Smooth muscle cell (in vitro differentiated cells): ENCODE measurements at regions not wholly inside any gene's neighbourhood (a gene's known extent, or its start where the extent isn't known, plus 50 kb on each side); places are given as distances from the start of the nearest gene placed in this dataset.
A peak's percentile ranks its signal among the peaks of the same experiment; 100 is the strongest.

ENCODE experiments used
- DNase-seq: peaks from one replicate; lab custom pipeline; 2025; ENCODE audit not compliant: unreplicated experiment; lab: John Stamatoyannopoulos, UW
- H2AFZ ChIP-seq: fragments of 200-600 bp; sonication (generic); 2 replicates; pipeline ENCODE4 v1.6.0; 2016; ENCODE audit warnings: antibody characterized with exemption, low read depth, mild to moderate bottlenecking
- H3F3A ChIP-seq: fragments of 200-600 bp; sonication (generic); 2 replicates; pipeline ENCODE4 v1.6.0; 2017; ENCODE audit warnings: antibody characterized with exemption, low read depth
- H3K27ac ChIP-seq: fragments of 200-600 bp; sonication (generic); 2 replicates; pipeline ENCODE4 v1.5.1; 2016; ENCODE audit warnings: low read depth, mild to moderate bottlenecking
- H3K27me3 ChIP-seq: fragments of 200-600 bp; sonication (generic); 2 replicates; pipeline ENCODE4 v1.6.1; 2016; ENCODE audit warnings: low read depth, mild to moderate bottlenecking
- H3K36me3 ChIP-seq: fragments of 200-600 bp; sonication (generic); 2 replicates; pipeline ENCODE4 v1.5.1; 2016; ENCODE audit warnings: low read depth
- H3K4me1 ChIP-seq: fragments of 200-600 bp; sonication (generic); 2 replicates; pipeline ENCODE4 v1.5.1; 2016; ENCODE audit warnings: low read depth
- H3K4me2 ChIP-seq: fragments of 200-600 bp; sonication (generic); 2 replicates; pipeline ENCODE4 v1.6.0; 2016; ENCODE audit warnings: mild to moderate bottlenecking
- H3K4me3 ChIP-seq: fragments of 200-600 bp; sonication (generic); 2 replicates; pipeline ENCODE4 v1.5.1; 2016; ENCODE audit warnings: mild to moderate bottlenecking
- H3K79me2 ChIP-seq: fragments of 200-600 bp; sonication (generic); 2 replicates; pipeline ENCODE4 v1.6.0; 2016; ENCODE audit warnings: low read depth, mild to moderate bottlenecking
- H3K9ac ChIP-seq: fragments of 200-600 bp; sonication (generic); 2 replicates; pipeline ENCODE4 v1.6.0; 2016; ENCODE audit warnings: low read depth
- H3K9me3 ChIP-seq: fragments of 200-600 bp; sonication (generic); replicated peaks from 2 replicates; pipeline ENCODE4 v1.5.1; 2016; ENCODE audit warnings: low read depth
- H4K20me1 ChIP-seq: fragments of 200-600 bp; sonication (generic); 2 replicates; pipeline ENCODE4 v1.6.0; 2016; ENCODE audit warnings: low read depth
- CTCF ChIP-seq: fragments of 200-600 bp; sonication (generic); IDR thresholded peaks from 2 replicates; pipeline ENCODE4 v1.5.1; 2017; ENCODE audit warnings: borderline replicate concordance, mild to moderate bottlenecking, antibody characterized with exemption; ENCODE audit not compliant: insufficient read depth, poor library complexity, severe bottlenecking
- WGBS: methylation state at CpG from one replicate; pipeline ENCODE4 v1.1.7; 2016; ENCODE audit warnings: low lambda C conversion rate; 5-methylcytosine and 5-hydroxymethylcytosine counted together

GRCh38 chr21:23247334-23247733 lies 2249.1 kb downstream of the NCAM2 start:
- Histone ChIP-seq H3K4me2 (no peak overlapping the region), H4K20me1 (no peaks in the 10 kb centered on the region), H2AFZ (peak overlapping the region; percentile 63), H3K4me1 (no peaks in the 10 kb centered on the region), H3K79me2 (no peaks in the 10 kb centered on the region), H3F3A (no peaks in the 10 kb centered on the region), H3K27me3 (no peaks in the 10 kb centered on the region), H3K4me3 (no peak overlapping the region), H3K9ac (no peak overlapping the region), H3K36me3 (no peaks in the 10 kb centered on the region), H3K27ac (no peak overlapping the region), H3K9me3 (no peaks in the 10 kb centered on the region)
- no peak for DNase-seq
- 51% methylated on average over 2 of the region's 2 CpGs for WGBS
- no peak for TF ChIP-seq CTCF

GRCh38 chr21:23245255-23245654 lies 2247.0 kb downstream of the NCAM2 start:
- Histone ChIP-seq H3K27ac (no peak overlapping the region), H4K20me1 (no peaks in the 10 kb centered on the region), H3K79me2 (no peaks in the 10 kb centered on the region), H3K4me3 (no peak overlapping the region), H3K36me3 (no peaks in the 10 kb centered on the region), H2AFZ (no peak overlapping the region), H3K4me1 (no peaks in the 10 kb centered on the region), H3K4me2 (no peak overlapping the region), H3K9me3 (no peaks in the 10 kb centered on the region), H3F3A (no peaks in the 10 kb centered on the region), H3K9ac (no peak overlapping the region), H3K27me3 (no peaks in the 10 kb centered on the region)
- TF ChIP-seq CTCF = no peak
- DNase-seq = no peak
- WGBS = 91% methylated on average over 2 of the region's 2 CpGs

GRCh38 chr21:23223882-23224281 lies 2225.7 kb downstream of the NCAM2 start:
- no peak overlapping the region for H2AFZ ChIP-seq
- no peak overlapping the region for H3K4me2 ChIP-seq
- no peaks in the 10 kb centered on the region for H3K79me2 ChIP-seq
- 71% methylated on average over 2 of the region's 2 CpGs for WGBS
- H3F3A ChIP-seq = no peaks in the 10 kb centered on the region
- H3K4me1 ChIP-seq = no peaks in the 10 kb centered on the region
- H3K27me3 ChIP-seq = no peaks in the 10 kb centered on the region
- DNase-seq = no peak
- no peak overlapping the region for H3K4me3 ChIP-seq
- H3K9ac ChIP-seq = no peak overlapping the region
- H3K9me3 ChIP-seq = no peaks in the 10 kb centered on the region
- TF ChIP-seq CTCF = no peak
- no peaks in the 10 kb centered on the region for H4K20me1 ChIP-seq
- no peak overlapping the region for H3K27ac ChIP-seq
- H3K36me3 ChIP-seq = no peaks in the 10 kb centered on the region

GRCh38 chr21:23218667-23219066 lies 2220.5 kb downstream of the NCAM2 start:
- H3K79me2 ChIP-seq = no peaks in the 10 kb centered on the region
- H3K4me3 ChIP-seq = no peak overlapping the region
- TF ChIP-seq CTCF = no peak
- no peak for DNase-seq
- no peak overlapping the region for H3K27ac ChIP-seq
- H3K4me1 ChIP-seq = no peaks in the 10 kb centered on the region
- no peak overlapping the region for H3K9ac ChIP-seq
- H3K27me3 ChIP-seq = no peaks in the 10 kb centered on the region
- H3K36me3 ChIP-seq = no peaks in the 10 kb centered on the region
- no peaks in the 10 kb centered on the region for H4K20me1 ChIP-seq
- H3F3A ChIP-seq = no peaks in the 10 kb centered on the region
- no peak overlapping the region for H3K4me2 ChIP-seq
- H3K9me3 ChIP-seq = no peaks in the 10 kb centered on the region
- 76% methylated on average over 1 of the region's 1 CpG for WGBS
- H2AFZ ChIP-seq = no peak overlapping the region
